ENCODE measurements at regions not wholly inside any gene's neighbourhood (a gene's known extent, or its start where the extent isn't known, plus 50 kb on each side); places are given as distances from the start of the nearest gene placed in this dataset.

- TF ChIP-seq GATA2 (IDR thresholded peaks at IDR 0.05; ENCODE audit: low read depth, low read length) (no peak), GATA3 (IDR thresholded peaks at IDR 0.05; ENCODE audit: low read depth, low read length) (no peak)
These were observed 117.7 kb upstream of the GGTLC1 start for GRCh38 chr20:24106150-24106800.

DNA sequence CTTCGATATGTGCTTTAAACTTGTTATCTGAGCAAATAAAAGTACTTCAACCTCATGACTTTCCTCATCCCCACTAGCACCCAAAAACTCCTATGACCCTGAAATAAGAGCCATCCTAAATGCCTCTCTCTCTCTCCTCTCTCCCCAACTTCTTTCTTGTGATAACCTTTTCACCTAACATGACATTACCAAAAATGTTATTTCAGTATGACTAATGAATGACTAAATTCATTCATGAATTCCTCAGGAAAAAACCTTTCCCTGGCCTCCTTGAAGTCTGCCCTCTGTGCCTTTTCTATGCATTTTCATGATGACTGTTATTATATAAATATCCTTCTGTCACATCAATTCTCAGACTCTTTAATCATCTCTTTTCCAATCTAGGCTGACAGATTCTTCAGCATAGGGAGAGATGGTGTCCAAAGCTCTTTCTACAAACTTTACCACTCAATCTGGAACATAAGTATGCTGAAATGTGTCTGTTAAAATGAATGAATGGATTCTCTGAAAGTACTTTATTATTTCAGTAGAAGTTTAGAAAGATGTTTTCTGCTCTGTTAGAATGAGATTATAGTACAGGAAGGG, 114.3 kb upstream of the GGTLC1 start:
- TF ChIP-seq GATA2 (IDR thresholded peaks at IDR 0.05; ENCODE audit: low read depth, low read length): no peak

DNA sequence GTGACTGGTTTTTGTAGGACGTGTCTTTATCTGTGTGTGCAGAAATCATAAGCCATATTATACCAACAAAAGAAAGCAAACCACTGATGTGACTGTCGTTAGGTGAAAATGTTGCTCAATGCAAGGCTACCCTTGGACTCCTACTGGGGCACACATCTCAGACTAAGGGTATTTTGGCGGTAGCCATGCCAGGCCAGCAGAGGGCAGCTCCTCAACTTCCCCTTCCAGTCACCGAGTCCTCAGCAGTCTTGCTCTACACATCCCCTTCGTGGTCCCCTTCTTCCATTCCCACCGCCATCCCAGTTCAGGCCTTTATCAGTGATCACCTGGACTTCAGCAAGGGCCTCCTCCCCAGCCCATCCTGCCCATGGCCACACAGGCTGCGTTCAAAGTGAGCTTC, 113.7 kb upstream of the GGTLC1 start:
- TF ChIP-seq GATA3 (IDR thresholded peaks at IDR 0.05; ENCODE audit: low read depth, low read length) (no peak), GATA2 (IDR thresholded peaks at IDR 0.05; ENCODE audit: low read depth, low read length) (no peak)

- TF ChIP-seq GATA3 (IDR thresholded peaks at IDR 0.05; ENCODE audit: low read depth, low read length): no peak
These were observed 111.9 kb upstream of the GGTLC1 start for GRCh38 chr20:24100370-24101011.

- no peak for TF ChIP-seq GATA3 (IDR thresholded peaks at IDR 0.05; ENCODE audit: low read depth, low read length)
- TF ChIP-seq GATA2 (IDR thresholded peaks at IDR 0.05; ENCODE audit: low read depth, low read length): no peak
These were observed 110.3 kb upstream of the GGTLC1 start for GRCh38 chr20:24098886-24099285.

DNA sequence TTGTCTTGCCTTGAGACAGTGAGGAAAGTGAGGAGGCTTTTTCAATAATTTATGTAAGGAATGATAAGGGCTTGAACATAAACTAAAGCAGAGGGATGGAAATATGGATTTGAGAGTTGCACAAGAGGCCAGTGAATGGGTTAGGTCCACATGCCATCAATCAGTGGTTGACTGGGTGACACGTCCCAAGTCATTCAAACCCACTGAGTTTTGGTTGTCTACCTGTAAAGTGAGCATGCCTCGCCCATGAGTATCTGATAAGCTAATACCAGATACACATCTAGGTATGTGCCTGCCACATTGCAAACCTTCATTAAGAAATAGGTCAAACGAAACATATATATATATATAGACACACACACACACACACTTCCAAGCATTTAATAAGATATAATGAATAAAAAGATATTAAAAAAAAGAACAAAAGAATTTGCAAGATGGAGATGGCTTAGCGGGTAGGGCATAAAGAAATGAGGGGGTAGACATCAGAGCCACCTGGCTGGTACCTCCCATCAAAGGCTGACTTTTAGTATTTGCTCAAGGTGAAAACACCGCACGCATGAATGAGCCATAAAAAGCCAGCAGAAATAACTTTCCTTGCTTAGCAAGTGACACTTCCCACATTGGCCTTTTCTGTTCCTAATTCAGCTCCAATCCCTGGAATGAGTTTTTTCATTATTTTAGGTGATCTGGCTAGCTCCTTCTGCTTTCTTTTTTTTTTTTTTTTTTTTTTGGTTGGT, 109.1 kb upstream of the GGTLC1 start:
- no peak for TF ChIP-seq GATA2 (IDR thresholded peaks at IDR 0.05; ENCODE audit: low read depth, low read length)
- no peak for TF ChIP-seq GATA3 (IDR thresholded peaks at IDR 0.05; ENCODE audit: low read depth, low read length)

DNA sequence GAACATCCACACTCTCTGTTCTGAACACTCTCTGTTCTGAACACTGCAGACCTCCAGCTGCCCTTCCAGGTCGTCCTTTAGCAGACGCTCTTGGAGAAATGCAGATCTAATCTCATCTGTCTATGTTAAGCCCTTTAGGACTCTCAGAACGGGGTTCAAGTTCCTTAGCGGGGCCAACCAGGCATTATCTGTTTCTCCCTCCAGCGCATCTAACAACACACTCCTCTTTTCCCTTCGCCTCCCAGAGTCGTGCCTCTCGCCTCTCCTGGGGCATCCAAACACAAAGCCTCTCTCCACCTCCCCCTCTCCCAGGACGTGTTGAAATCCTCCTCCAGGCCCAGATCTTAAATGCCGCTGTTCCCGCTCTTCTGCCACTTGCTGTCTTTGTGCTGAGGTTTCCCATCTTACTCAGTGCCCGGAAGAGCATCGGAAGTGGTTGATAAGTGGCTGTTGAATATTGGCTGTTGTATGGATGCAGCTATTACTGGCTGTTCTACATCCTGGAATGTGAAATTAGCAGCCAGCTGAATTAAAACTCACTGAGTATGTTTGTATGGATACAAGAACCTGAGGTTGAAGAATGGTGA, 108.4 kb upstream of the GGTLC1 start:
- TF ChIP-seq GATA2 (IDR thresholded peaks at IDR 0.05; ENCODE audit: low read depth, low read length) (no peak), GATA3 (IDR thresholded peaks at IDR 0.05; ENCODE audit: low read depth, low read length) (no peak)

DNA sequence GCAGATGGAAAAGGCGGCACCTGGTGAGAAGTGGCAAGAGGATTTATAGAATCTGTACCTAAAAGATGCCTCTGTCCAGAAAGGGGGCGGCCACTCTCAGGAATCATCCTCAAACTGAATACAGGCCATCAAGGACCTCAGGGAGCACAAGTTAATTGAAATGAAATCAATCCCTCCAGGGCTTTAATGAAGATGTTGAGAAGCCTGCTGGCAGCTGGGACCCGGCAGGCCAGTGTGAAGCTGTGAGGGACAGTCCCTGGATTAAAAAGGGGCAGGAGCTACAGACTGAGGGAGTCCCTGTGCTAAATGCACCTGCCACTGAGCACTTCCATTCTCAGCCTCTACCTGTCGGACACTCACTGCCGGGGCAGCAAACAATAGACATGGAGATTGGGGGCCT, 107.7 kb upstream of the GGTLC1 start:
- TF ChIP-seq GATA3 (IDR thresholded peaks at IDR 0.05; ENCODE audit: low read depth, low read length): no peak
- TF ChIP-seq GATA2 (IDR thresholded peaks at IDR 0.05; ENCODE audit: low read depth, low read length): no peak

DNA sequence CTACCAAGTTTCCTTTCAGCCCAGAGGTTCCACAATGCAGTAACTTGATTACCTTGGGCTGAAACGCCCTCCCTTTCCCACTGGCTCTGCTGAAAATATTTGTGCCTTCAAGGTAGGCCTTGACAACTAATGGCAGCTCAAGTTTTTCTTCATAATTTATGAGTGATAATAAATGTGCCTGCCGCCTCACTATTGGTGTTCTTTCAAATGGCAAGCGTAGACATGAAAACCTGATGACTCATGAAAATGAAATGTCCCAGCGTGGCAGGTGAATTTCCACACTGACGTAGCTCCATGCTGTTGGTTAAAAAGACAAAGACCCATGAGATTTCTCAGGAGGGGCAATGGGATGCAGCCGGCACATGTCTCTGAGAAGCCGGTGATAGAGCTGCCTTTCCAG, 107.2 kb upstream of the GGTLC1 start:
- TF ChIP-seq GATA2 (IDR thresholded peaks at IDR 0.05; ENCODE audit: low read depth, low read length) (no peak), GATA3 (IDR thresholded peaks at IDR 0.05; ENCODE audit: low read depth, low read length) (no peak)

GRCh38 chr20:24095303-24095702, 106.7 kb upstream of the GGTLC1 start:
- TF ChIP-seq GATA2 (IDR thresholded peaks at IDR 0.05; ENCODE audit: low read depth, low read length) (no peak), GATA3 (IDR thresholded peaks at IDR 0.05; ENCODE audit: low read depth, low read length) (no peak)

GRCh38 chr20:24089576-24089975, 101.0 kb upstream of the GGTLC1 start:
- TF ChIP-seq GATA3 (IDR thresholded peaks at IDR 0.05; ENCODE audit: low read depth, low read length): no peak
- no peak for TF ChIP-seq GATA2 (IDR thresholded peaks at IDR 0.05; ENCODE audit: low read depth, low read length)

DNA sequence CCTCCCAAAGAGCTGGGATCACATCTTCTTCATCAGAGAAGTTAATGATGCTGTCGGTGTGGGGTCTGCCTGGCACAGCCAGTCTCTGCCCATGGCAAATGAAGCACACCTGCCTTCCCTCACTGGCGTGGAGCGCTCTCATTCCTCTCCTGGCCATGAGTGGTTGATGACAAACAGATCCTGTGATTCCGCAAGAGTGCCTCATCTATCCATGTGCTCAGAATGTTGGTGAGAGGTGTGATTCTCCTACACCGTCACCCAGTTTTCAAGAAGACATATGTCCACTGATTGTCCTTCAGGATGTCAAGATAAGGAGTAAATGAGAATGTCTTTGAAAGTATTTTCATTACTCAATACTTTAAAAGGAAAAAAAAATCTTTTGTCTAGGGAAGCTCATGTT, 97.5 kb upstream of the GGTLC1 start:
- TF ChIP-seq GATA2 (IDR thresholded peaks at IDR 0.05; ENCODE audit: low read depth, low read length): no peak
- no peak for TF ChIP-seq GATA3 (IDR thresholded peaks at IDR 0.05; ENCODE audit: low read depth, low read length)

- TF ChIP-seq GATA2 (IDR thresholded peaks at IDR 0.05; ENCODE audit: low read depth, low read length): no peak
- TF ChIP-seq GATA3 (IDR thresholded peaks at IDR 0.05; ENCODE audit: low read depth, low read length): no peak
These were observed 95.7 kb upstream of the GGTLC1 start for GRCh38 chr20:24084281-24084680.

DNA sequence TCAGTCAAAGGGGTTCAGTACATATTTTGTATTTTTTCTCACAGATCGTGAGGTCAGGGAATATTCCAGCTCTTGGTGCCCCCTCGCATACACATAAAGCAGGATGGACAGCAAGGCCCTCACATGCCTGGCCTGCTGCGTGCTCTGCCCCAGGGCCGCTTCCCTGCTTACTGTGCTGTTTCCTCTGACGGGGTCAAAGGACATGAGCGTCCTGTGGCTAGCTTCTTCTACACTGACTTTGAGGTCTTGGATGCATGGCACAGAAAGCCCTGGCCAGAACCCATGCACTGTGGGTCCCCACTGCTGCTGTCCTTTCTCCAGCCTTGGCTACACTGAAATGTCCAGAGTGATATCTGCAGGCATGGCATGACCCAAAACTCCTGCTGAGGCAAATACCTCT, 92.5 kb upstream of the GGTLC1 start:
- TF ChIP-seq GATA3 (IDR thresholded peaks at IDR 0.05; ENCODE audit: low read depth, low read length) (no peak), GATA2 (IDR thresholded peaks at IDR 0.05; ENCODE audit: low read depth, low read length) (no peak)

All from SH-SY5Y (cell line).